Stimulated activated CD8-positive, alpha-beta memory T cell treated with anti-CD3 and anti-CD28 coated beads, Interleukin-12 subunit alpha, Interleukin-12 subunit beta, amount 100 ng/mL, for 1 hour (primary cell): ENCODE measurements at regions not wholly inside any gene's neighbourhood (a gene's known extent, or its start where the extent isn't known, plus 50 kb on each side); places are given as distances from the start of the nearest gene placed in this dataset.
"Not testable (repeated sequence)": the region's sequence is repeated elsewhere in the genome, so short reads cannot be mapped to it uniquely, and the experiment has no call there.

Experiments used
- DNase-seq: peaks from one replicate; pipeline ENCODE4 v3.0.0-alpha.2; 2020; ENCODE audit warnings: low read depth

DNA sequence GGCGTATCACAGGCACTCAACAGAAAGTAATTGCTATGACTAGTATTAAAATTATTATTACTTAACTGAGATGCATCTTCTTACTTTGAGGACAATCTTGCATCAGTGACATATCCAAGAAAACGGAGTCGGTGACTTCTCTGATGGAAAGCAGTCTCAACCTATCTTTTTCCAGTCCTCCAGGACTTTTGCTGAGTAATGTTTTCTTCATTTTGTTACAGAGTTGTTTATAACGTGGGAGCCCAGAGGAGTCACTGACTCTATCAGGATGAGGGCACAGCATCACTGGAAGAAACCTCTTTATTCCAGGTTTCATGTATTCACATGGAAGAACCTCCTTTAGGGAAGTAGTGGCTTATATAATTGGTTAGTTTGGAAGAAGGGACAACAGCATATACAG, 51.5 kb upstream of the MELK start:
- DNase-seq: no peak

- DNase-seq: no peak
Measured at GRCh38 chr9:36517131-36517530, 55.6 kb upstream of the MELK start.

DNA sequence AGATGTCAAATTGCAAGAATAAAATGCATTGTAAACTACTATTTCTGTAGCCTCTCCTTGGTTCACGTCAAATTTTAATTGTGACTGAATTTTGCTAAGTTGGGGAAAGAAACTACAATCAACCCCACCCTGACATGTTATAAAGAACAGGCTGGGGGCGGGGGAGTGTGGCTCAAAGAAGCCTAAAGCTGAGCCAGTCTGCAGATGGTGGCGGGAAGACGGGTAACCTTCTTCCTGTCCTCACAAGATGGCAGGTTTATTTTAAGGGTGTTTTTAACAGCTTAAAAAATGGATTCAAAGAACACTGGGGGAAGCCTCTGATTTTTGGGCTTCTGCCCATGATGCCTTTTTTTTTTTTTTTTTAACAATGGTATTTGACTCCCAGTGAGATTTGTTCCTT, 68.5 kb upstream of the MELK start:
- no peak for DNase-seq

- DNase-seq: no peak
Measured at GRCh38 chr9:36503172-36504088, 69.3 kb upstream of the MELK start.

DNA sequence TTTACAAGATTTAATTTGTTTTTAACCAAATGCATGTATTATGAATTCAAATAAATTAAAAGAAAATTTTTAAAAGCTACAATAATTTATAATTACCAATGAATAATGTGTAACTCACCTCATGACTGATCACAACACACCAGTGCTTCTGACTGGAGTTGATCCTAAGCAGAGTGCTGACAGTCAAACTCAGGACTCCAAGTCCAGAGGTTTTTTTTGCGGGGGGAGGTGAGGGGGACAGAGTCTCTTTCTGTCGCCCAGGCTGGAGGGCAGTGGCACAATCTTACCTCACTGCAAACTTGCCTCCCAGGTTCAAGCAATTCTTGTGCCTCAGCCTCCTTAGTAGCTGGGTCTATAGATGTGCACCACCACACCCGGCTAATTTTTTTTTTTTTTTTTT, 71.0 kb upstream of the MELK start:
- no peak for DNase-seq

DNA sequence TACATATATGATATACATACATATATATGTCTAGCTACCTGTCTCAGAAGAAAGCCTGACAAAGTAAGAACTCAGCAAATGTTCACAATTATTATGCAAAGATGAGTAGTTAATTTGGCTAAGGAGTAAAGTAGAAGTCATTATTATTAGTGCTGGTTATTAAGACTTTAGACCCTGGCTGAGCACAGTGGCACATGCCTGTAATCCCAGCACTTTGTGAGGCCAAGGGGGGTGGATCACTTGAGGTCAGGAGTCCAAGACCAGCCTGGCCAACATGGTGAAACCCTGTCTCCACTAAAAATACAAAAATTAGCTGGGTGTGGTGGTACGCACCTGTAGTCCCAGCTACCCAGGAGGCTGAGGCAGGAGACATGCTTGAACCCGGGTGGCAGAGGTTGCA, 71.8 kb upstream of the MELK start:
- DNase-seq: not testable (repeated sequence)

GRCh38 chr9:36499174-36499890, 73.4 kb upstream of the MELK start:
- no peak for DNase-seq

DNA sequence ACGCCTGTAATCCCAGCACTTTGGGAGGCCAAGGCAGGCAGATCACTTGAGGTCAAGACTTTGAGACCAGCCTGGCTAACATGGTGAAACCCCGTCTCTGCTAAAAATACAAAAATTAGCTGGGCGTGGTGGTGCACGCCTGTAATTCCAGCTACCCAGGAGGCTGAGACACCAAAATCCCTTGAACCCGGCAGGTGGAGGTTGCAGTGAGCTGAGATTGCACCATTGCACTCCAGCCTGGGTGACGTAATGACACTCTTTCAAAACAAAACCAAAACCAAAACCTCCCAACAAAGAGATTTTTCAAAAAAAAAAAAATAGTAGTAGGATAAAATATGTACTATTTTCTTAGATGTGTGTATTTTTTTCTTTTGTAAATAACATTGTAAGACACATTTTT, 79.1 kb upstream of the MELK start:
- not testable (repeated sequence) for DNase-seq

GRCh38 chr9:36492865-36493264, 79.8 kb upstream of the MELK start:
- no peak for DNase-seq

GRCh38 chr9:36489453-36489852, 83.2 kb upstream of the MELK start:
- DNase-seq: no peak

- no peak for DNase-seq
Measured at GRCh38 chr9:36488389-36488756, 84.3 kb upstream of the MELK start.

GRCh38 chr9:36487482-36488388, 85.0 kb upstream of the MELK start:
- peak; percentile 78 for DNase-seq

GRCh38 chr9:36486933-36487481, 85.7 kb upstream of the MELK start:
- no peak for DNase-seq

DNA sequence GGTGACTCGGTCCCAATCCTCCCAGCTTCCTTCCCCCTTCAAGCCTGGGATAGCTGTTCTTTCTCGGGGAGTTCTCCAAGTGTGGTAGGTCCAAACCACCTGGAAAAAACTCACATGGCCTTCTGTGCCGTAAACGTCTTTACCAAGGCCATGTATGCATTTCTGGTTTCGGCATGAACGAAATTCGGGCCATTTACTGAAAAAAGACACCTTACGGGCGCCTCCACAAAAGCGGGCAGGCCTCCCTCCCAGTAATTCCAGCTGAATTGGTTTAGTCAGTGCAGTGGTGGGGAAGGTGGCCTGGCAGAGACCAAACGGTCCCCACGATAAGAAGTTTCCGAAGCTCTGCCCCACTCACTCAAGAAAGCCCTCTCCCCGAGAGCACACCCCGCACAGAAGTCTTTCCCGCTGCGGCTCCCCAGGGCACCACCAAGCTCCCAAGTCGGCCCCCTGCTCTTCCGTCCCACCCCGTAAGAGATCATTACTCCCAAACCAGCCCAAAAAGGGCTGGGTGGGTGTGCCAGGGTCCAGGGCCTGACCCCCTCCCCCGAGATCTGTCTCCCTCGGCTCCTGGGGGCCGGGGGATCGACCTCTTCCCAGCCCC, 86.3 kb upstream of the MELK start:
- DNase-seq: no peak

DNA sequence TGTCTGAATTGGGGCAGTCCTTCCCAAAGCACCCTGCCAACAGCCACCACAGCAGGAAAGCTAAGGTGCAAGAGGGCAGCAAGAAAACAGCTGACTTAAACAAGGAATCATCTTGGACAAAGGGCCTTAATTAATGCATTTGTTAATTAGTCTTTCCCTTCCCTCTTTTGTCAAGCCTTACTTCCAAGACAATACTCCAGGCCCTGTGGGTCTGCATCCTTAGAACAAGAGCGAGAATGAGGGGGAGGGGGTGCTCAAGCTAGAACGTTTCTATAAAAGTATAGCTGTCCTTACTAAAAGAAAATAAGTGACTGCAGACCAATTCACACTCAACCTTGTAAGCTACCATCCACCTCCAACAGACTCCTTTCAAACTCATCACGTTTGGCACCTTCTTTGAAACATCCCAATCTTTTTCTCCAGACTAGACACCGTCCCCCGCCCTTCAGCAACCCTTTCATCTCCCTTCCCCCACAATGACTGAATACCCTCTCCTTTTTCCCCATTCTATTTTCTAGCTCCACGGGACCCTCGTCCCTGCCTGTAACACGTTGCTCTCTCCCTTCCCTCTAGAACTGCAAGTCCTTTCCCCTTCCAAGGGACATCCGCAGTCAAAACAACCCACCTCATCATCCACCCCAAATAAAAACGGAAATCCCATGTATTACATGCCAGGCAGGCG, 85.7 kb upstream of the RNF38 start:
- DNase-seq: no peak

DNA sequence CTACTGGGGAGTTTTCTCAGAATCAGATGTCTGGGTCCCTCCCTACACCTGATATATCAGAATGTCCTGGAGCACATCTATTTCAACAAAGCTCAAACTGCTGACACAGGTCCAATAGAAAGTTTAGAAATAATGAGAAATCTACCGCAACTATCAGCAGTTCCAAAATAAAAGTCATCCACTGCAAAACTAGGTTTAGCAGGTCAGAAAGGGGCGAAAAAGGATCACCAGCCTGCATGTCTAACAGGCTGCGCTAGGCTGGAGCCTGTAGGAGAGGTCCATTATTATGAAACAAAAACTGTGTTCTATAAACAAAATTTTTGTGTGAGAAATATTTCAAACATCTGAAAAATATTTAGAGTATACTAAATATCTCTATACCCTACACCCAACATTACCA, 84.1 kb upstream of the RNF38 start:
- DNase-seq: no peak

DNA sequence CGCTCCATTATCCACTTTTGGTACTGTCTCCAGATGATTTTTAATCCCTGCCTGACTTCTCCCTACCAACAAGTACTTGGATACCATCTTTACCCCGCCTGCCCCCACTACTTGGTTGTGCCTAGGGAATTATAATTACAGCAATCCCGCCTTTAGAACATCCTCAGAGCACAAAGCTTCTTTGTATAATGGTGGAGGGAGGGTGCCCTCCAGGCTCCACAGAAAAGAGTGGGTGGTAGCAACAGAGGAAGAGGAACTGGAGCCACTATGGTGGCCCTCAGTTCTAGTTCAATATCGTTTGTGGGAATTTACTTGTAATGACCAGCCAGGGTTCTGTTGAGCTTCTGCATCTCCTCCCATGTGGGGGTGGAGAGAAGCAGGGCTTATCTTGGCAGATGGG, 79.0 kb upstream of the RNF38 start:
- DNase-seq: no peak

- DNase-seq: no peak
Measured at GRCh38 chr9:36471359-36471758, 71.3 kb upstream of the RNF38 start.

DNA sequence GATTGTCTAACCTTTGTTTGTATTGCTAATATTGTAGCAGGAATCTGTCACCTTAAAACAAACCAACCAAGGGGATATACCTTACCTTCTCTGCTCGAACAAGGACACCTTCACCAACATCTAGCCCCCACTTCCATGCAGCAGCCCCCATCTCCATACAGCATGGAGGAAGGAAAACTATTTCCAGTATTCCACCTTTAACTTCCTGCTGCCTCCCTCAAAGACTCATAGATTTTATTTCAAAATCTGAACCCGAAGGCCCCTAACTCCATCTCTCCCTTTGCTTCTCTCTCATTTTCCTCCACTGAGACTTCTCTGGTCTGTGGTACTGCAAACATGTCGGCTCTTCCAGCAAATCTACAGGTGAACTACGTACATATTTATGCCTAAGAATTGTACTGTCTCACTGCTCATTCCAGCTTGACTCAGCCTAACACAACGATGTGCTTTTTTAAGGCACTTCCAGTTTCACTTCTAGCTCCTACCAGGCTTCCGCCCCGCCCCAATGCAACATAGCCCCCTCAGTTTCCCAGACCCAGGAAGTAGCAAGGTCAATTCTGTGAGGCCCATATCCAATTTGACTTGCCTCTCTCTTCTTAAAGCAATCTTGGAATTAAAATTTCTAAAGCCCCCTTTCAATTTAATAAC, 70.7 kb upstream of the RNF38 start:
- peak; percentile 48 for DNase-seq

- DNase-seq: no peak
Measured at GRCh38 chr9:36463467-36463866, 63.4 kb upstream of the RNF38 start.

- DNase-seq: no peak
Measured at GRCh38 chr9:36462245-36462644, 62.2 kb upstream of the RNF38 start.
